ENCODE measurements at regions not wholly inside any gene's neighbourhood (a gene's known extent, or its start where the extent isn't known, plus 50 kb on each side); places are given as distances from the start of the nearest gene placed in this dataset.

DNA sequence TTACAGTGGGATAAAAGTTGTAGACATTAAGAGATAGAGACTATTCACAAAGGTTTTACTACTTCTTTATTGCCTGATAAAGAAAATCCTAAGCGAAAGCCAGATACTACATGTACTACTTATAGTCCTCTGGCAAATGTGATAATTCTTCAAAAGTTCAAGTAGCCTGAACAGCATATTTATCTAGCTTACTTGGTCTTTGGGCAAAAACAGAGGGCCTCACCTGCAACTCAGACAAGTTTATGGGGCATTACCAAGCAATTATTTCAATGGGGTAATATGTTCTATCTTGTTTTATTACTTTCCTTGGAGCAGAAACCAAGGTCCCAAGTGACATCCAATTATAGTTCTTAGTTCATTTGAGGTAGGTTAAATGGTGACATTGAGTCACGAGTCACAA, 390.1 kb upstream of the ARHGEF26 start:
- Mint-ChIP-seq H3K27ac (ENCODE audit: unreplicated experiment) (no peak overlapping the region), H3K4me1 (ENCODE audit: low read depth, unreplicated experiment) (no peaks in the 10 kb centered on the region), H3K4me3 (ENCODE audit: unreplicated experiment) (no peak overlapping the region), H3K27me3 (ENCODE audit: unreplicated experiment) (no peaks in the 10 kb centered on the region), H3K36me3 (ENCODE audit: unreplicated experiment) (no peaks in the 10 kb centered on the region), H3K9me3 (ENCODE audit: unreplicated experiment) (no peaks in the 10 kb centered on the region)
- no peak for DNase-seq
- TF ChIP-seq, protein P1, sequence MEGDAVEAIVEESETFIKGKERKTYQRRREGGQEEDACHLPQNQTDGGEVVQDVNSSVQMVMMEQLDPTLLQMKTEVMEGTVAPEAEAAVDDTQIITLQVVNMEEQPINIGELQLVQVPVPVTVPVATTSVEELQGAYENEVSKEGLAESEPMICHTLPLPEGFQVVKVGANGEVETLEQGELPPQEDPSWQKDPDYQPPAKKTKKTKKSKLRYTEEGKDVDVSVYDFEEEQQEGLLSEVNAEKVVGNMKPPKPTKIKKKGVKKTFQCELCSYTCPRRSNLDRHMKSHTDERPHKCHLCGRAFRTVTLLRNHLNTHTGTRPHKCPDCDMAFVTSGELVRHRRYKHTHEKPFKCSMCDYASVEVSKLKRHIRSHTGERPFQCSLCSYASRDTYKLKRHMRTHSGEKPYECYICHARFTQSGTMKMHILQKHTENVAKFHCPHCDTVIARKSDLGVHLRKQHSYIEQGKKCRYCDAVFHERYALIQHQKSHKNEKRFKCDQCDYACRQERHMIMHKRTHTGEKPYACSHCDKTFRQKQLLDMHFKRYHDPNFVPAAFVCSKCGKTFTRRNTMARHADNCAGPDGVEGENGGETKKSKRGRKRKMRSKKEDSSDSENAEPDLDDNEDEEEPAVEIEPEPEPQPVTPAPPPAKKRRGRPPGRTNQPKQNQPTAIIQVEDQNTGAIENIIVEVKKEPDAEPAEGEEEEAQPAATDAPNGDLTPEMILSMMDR (IDR thresholded peaks at IDR 0.05; ENCODE audit: partially characterized antibody, unreplicated experiment): no peak

- Mint-ChIP-seq H3K36me3 (ENCODE audit: unreplicated experiment) (no peaks in the 10 kb centered on the region), H3K27me3 (ENCODE audit: unreplicated experiment) (peaks cover 2% of the 10 kb centered on the region), H3K9me3 (ENCODE audit: unreplicated experiment) (no peaks in the 10 kb centered on the region), H3K27ac (ENCODE audit: unreplicated experiment) (no peak overlapping the region), H3K4me1 (ENCODE audit: low read depth, unreplicated experiment) (no peaks in the 10 kb centered on the region), H3K4me3 (ENCODE audit: unreplicated experiment) (no peak overlapping the region)
- no peak for DNase-seq
- TF ChIP-seq, protein P1 (IDR thresholded peaks at IDR 0.05; ENCODE audit: partially characterized antibody, unreplicated experiment): no peak
These were observed 386.2 kb upstream of the ARHGEF26 start for GRCh38 chr3:153734777-153735551.

DNA sequence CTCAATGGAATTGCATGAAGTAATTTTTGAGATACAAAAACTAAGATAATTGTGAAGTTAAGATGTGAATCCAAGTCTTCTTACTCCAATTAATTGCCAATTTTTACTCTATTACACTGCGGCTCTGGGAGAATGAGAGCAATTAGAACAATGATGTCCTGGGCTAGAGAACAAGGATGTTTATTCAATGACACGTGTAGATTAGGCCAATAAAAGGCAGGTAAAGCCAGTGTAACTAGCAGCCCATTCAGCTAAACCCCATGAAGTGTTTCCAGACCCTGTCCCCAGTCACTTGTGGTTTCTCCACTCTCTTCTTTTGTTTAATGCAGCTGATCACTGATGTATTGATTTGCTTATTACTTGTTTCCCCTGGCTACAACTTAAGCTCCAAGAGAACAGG, 381.1 kb upstream of the ARHGEF26 start:
- Mint-ChIP-seq H3K4me3 (ENCODE audit: unreplicated experiment) (no peak overlapping the region), H3K27ac (ENCODE audit: unreplicated experiment) (no peak overlapping the region), H3K27me3 (ENCODE audit: unreplicated experiment) (peaks cover 2% of the 10 kb centered on the region), H3K36me3 (ENCODE audit: unreplicated experiment) (no peaks in the 10 kb centered on the region), H3K9me3 (ENCODE audit: unreplicated experiment) (no peaks in the 10 kb centered on the region), H3K4me1 (ENCODE audit: low read depth, unreplicated experiment) (no peaks in the 10 kb centered on the region)
- TF ChIP-seq, protein P1 (IDR thresholded peaks at IDR 0.05; ENCODE audit: partially characterized antibody, unreplicated experiment): no peak
- DNase-seq: no peak

- Mint-ChIP-seq H3K36me3 (ENCODE audit: unreplicated experiment) (no peaks in the 10 kb centered on the region), H3K27me3 (ENCODE audit: unreplicated experiment) (peaks cover under 1% of the 10 kb centered on the region), H3K9me3 (ENCODE audit: unreplicated experiment) (peaks cover 1% of the 10 kb centered on the region), H3K4me3 (ENCODE audit: unreplicated experiment) (no peak overlapping the region), H3K27ac (ENCODE audit: unreplicated experiment) (no peak overlapping the region), H3K4me1 (ENCODE audit: low read depth, unreplicated experiment) (peaks cover 10% of the 10 kb centered on the region)
- no peak for DNase-seq
- TF ChIP-seq, protein P1 (IDR thresholded peaks at IDR 0.05; ENCODE audit: partially characterized antibody, unreplicated experiment): no peak
These were observed 376.3 kb upstream of the ARHGEF26 start for GRCh38 chr3:153744889-153745288.

DNA sequence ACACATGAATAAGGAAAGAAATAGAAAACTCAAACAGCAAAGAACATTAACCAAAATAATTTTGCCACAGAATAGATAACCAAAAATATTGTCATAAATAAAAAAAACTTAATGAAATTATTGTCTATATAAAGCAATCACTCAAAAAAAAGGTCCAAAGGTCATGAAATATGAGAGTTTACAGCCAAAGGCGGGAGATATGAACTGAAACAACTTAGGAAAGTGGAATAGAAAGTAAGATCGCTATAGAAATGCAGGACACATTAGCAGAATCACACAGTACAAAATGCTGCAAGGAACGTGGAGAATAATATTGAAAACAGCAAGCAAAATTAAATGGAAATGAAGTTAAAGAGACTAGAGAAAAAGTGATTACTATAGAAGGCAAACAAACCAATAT, 375.0 kb upstream of the ARHGEF26 start:
- no peak for DNase-seq
- Mint-ChIP-seq H3K36me3 (ENCODE audit: unreplicated experiment) (no peaks in the 10 kb centered on the region), H3K9me3 (ENCODE audit: unreplicated experiment) (peaks cover 5% of the 10 kb centered on the region), H3K27me3 (ENCODE audit: unreplicated experiment) (peaks cover 3% of the 10 kb centered on the region), H3K27ac (ENCODE audit: unreplicated experiment) (no peak overlapping the region), H3K4me1 (ENCODE audit: low read depth, unreplicated experiment) (peaks cover 14% of the 10 kb centered on the region), H3K4me3 (ENCODE audit: unreplicated experiment) (no peak overlapping the region)
- TF ChIP-seq, protein P1 (IDR thresholded peaks at IDR 0.05; ENCODE audit: partially characterized antibody, unreplicated experiment): no peak
